Neuronal stem cell (in vitro differentiated cells): ENCODE measurements at regions not wholly inside any gene's neighbourhood (a gene's known extent, or its start where the extent isn't known, plus 50 kb on each side); places are given as distances from the start of the nearest gene placed in this dataset.

Source experiments
- DNase-seq: peaks from one replicate; pipeline ENCODE4 v3.0.0-alpha.2; 2013; ENCODE audit warnings: low spot score
- H2AFZ ChIP-seq: one replicate; pipeline ENCODE4 v1.6.1; 2013; ENCODE audit warnings: mild to moderate bottlenecking, low read length, inconsistent platforms
- H2AK5ac ChIP-seq: 2 replicates; pipeline ENCODE4 v1.6.1; 2013; ENCODE audit warnings: low read depth, mild to moderate bottlenecking, inconsistent platforms, low read length, moderate library complexity, mixed read lengths
- H2BK120ac ChIP-seq: 2 replicates; pipeline ENCODE4 v1.6.1; 2013; ENCODE audit warnings: low read depth, mild to moderate bottlenecking, inconsistent platforms, low read length, moderate library complexity, mixed read lengths
- H2BK12ac ChIP-seq: one replicate; pipeline ENCODE4 v1.6.1; 2013; ENCODE audit warnings: low read length, inconsistent platforms
- H2BK15ac ChIP-seq: 2 replicates; pipeline ENCODE4 v1.6.1; 2013; ENCODE audit warnings: mild to moderate bottlenecking, low read length, inconsistent platforms, mixed read lengths
- H2BK5ac ChIP-seq: one replicate; pipeline ENCODE4 v1.6.1; 2013; ENCODE audit warnings: inconsistent platforms, mild to moderate bottlenecking, low read length, moderate library complexity
- H3K14ac ChIP-seq: one replicate; pipeline ENCODE4 v1.6.1; 2013; ENCODE audit warnings: low read length, inconsistent platforms
- H3K18ac ChIP-seq: 2 replicates; pipeline ENCODE4 v1.6.1; 2013; ENCODE audit warnings: low read length, inconsistent platforms
- H3K23ac ChIP-seq: 2 replicates; pipeline ENCODE4 v1.6.1; 2013; ENCODE audit warnings: low read depth, mild to moderate bottlenecking, mixed read lengths, low read length, inconsistent platforms; ENCODE audit not compliant: poor library complexity
- H3K27ac ChIP-seq: replicated peaks from 3 replicates; pipeline ENCODE4 v1.5.1; 2013; ENCODE audit warnings: low read length, inconsistent platforms
- H3K27me3 ChIP-seq, 3 experiments: 2 replicates each; pipeline ENCODE4 v1.6.1; 2013; ENCODE audit warnings: low read length in 3 of 3, mild to moderate bottlenecking in 2 of 3, inconsistent platforms in 1 of 3, low read depth in 1 of 3, mixed read lengths in 1 of 3, moderate library complexity in 1 of 3; ENCODE audit not compliant: control insufficient read depth in 3 of 3, insufficient read depth in 3 of 3
- H3K36me3 ChIP-seq, 2 donors: replicated peaks in 1 of 2; 2 replicates each; pipeline ENCODE4 v1.6.1; 2013; ENCODE audit warnings: low read length in 2 of 2; ENCODE audit not compliant: control insufficient read depth in 2 of 2, insufficient read depth in 2 of 2
- H3K4ac ChIP-seq: 2 replicates; pipeline ENCODE4 v1.6.1; 2013; ENCODE audit warnings: inconsistent platforms, mild to moderate bottlenecking, low read length, moderate library complexity
- H3K4me1 ChIP-seq, 2 donors: 1 replicate in 1 of 2; 2 replicates in 1 of 2; pipeline ENCODE4 v1.6.1; 2013; ENCODE audit warnings: low read length in 2 of 2, low read depth in 1 of 2; ENCODE audit not compliant: control insufficient read depth in 2 of 2, insufficient read depth in 1 of 2
- H3K4me2 ChIP-seq: one replicate; pipeline ENCODE4 v1.6.1; 2013; ENCODE audit warnings: mild to moderate bottlenecking, low read length, inconsistent platforms; ENCODE audit not compliant: insufficient read depth, poor library complexity, severe bottlenecking
- H3K4me3 ChIP-seq, 2 donors: 2 replicates each; pipeline ENCODE4 v1.5.1; 2013; ENCODE audit warnings: low read length in 2 of 2, mild to moderate bottlenecking in 2 of 2, inconsistent platforms in 1 of 2, moderate library complexity in 1 of 2
- H3K79me1 ChIP-seq: one replicate; pipeline ENCODE4 v1.6.1; 2013; ENCODE audit warnings: low read depth, mild to moderate bottlenecking, inconsistent platforms, low read length, moderate library complexity
- H3K9ac ChIP-seq: one replicate; pipeline ENCODE4 v1.6.1; 2013; ENCODE audit warnings: mild to moderate bottlenecking, low read depth, low read length, inconsistent platforms; ENCODE audit not compliant: poor library complexity
- H3K9me3 ChIP-seq, 2 donors: replicated peaks in 1 of 2; 2 replicates each; pipeline versions ENCODE3 to v1.6.1; 2013; ENCODE audit warnings: low read length in 2 of 2, mild to moderate bottlenecking in 2 of 2, inconsistent platforms in 1 of 2, low read depth in 1 of 2, mixed read lengths in 1 of 2, moderate library complexity in 1 of 2; ENCODE audit not compliant: control insufficient read depth in 2 of 2, insufficient read depth in 1 of 2
- H4K8ac ChIP-seq: one replicate; pipeline ENCODE4 v1.6.1; 2013; ENCODE audit warnings: low read depth, mild to moderate bottlenecking, inconsistent platforms, low read length, moderate library complexity
- H4K91ac ChIP-seq: one replicate; pipeline ENCODE4 v1.6.1; 2013; ENCODE audit warnings: low read length, low read depth, mild to moderate bottlenecking, inconsistent platforms; ENCODE audit not compliant: poor library complexity
- WGBS, 2 donors: extraction: QIAGEN DNeasy Blood & Tissue Kit; methylation state at CpG; one replicate each; pipeline ENCODE4 v1.1.7; 2013; ENCODE audit warnings: missing lambda C conversion rate in 2 of 2, mixed read lengths in 1 of 2; ENCODE audit not compliant: insufficient read length in 2 of 2, insufficient replicate concordance in 1 of 2; ENCODE audit errors: extremely low coverage in 2 of 2; 5-methylcytosine and 5-hydroxymethylcytosine counted together

- Histone ChIP-seq H3K4me1 (no peaks in the 10 kb centered on the region), H3K23ac (no peak overlapping the region), H3K9me3 (no peaks in the 10 kb centered on the region), H3K36me3 (no peaks in the 10 kb centered on the region), H3K18ac (peak overlapping the region; percentile 76), H3K27ac (no peak overlapping the region), H2BK5ac (no peak overlapping the region), H3K9ac (no peak overlapping the region), H3K4ac (no peak overlapping the region), H4K8ac (no peak overlapping the region), H2AK5ac (no peak overlapping the region), H3K4me2 (no peak overlapping the region), H3K27me3 (no peaks in the 10 kb centered on the region), H2BK120ac (no peak overlapping the region), H3K4me3 (no peak overlapping the region), H2BK12ac (no peak overlapping the region), H3K14ac (no peak overlapping the region), H2BK15ac (no peak overlapping the region), H2AFZ (no peak overlapping the region), H3K79me1 (no peaks in the 10 kb centered on the region), H4K91ac (no peak overlapping the region)
- WGBS, 2 donors = no CpG with 5 or more reads among the region's 20 CpGs
- DNase-seq = no peak
Observed at GRCh38 chr5:110956280-110956912, 115.1 kb upstream of the TSLP start.

GRCh38 chr5:110956913-110957813 is 114.3 kb upstream of the TSLP start:
- Histone ChIP-seq H3K4me3 (no peak overlapping the region), H3K4ac (no peak overlapping the region), H2BK120ac (no peak overlapping the region), H4K8ac (no peak overlapping the region), H3K4me2 (no peak overlapping the region), H3K79me1 (no peaks in the 10 kb centered on the region), H3K23ac (no peak overlapping the region), H3K9ac (no peak overlapping the region), H3K9me3 (no peaks in the 10 kb centered on the region), H3K14ac (no peak overlapping the region), H4K91ac (no peak overlapping the region), H3K27me3 (no peaks in the 10 kb centered on the region), H3K27ac (no peak overlapping the region), H2AK5ac (no peak overlapping the region), H2BK15ac (no peak overlapping the region), H3K4me1 (no peaks in the 10 kb centered on the region), H3K18ac (no peak overlapping the region), H2BK12ac (no peak overlapping the region), H3K36me3 (no peaks in the 10 kb centered on the region), H2BK5ac (no peak overlapping the region), H2AFZ (no peak overlapping the region)
- no peak for DNase-seq
- no CpG with 5 or more reads among the region's 12 CpGs for WGBS, 2 donors

GRCh38 chr5:110957934-110958333 is 113.6 kb upstream of the TSLP start:
- no peak overlapping the region for H2BK12ac ChIP-seq
- no peak overlapping the region for H3K18ac ChIP-seq
- H4K8ac ChIP-seq = no peak overlapping the region
- no peaks in the 10 kb centered on the region for H3K4me1 ChIP-seq
- no peak for DNase-seq
- H4K91ac ChIP-seq = no peak overlapping the region
- H3K79me1 ChIP-seq = no peaks in the 10 kb centered on the region
- H3K4ac ChIP-seq = no peak overlapping the region
- no peak overlapping the region for H2BK120ac ChIP-seq
- H3K4me3 ChIP-seq = no peak overlapping the region
- H2AK5ac ChIP-seq = no peak overlapping the region
- no peak overlapping the region for H2AFZ ChIP-seq
- no peak overlapping the region for H3K14ac ChIP-seq
- no peak overlapping the region for H2BK15ac ChIP-seq
- H3K27ac ChIP-seq = no peak overlapping the region
- no CpG with 5 or more reads among the region's 2 CpGs for WGBS, 2 donors
- H3K9ac ChIP-seq = no peak overlapping the region
- H2BK5ac ChIP-seq = no peak overlapping the region
- H3K27me3 ChIP-seq = no peaks in the 10 kb centered on the region
- no peak overlapping the region for H3K4me2 ChIP-seq
- H3K9me3 ChIP-seq = no peaks in the 10 kb centered on the region
- no peak overlapping the region for H3K23ac ChIP-seq
- H3K36me3 ChIP-seq = no peaks in the 10 kb centered on the region

- no peak overlapping the region for H2AK5ac ChIP-seq
- WGBS, 2 donors = no CpG with 5 or more reads among the region's 3 CpGs
Observed at GRCh38 chr5:110963495-110963894, 108.0 kb upstream of the TSLP start.

More at GRCh38 chr5:110963495-110963894, 108.0 kb upstream of the TSLP start:
- Histone ChIP-seq H2BK12ac (no peak overlapping the region), H3K4me2 (no peak overlapping the region), H3K4me3 (no peak overlapping the region), H3K27ac (no peak overlapping the region), H3K9me3 (no peaks in the 10 kb centered on the region), H3K4ac (no peak overlapping the region), H3K4me1 (no peaks in the 10 kb centered on the region), H4K91ac (no peak overlapping the region), H3K9ac (no peak overlapping the region), H3K27me3 (no peaks in the 10 kb centered on the region), H3K36me3 (no peaks in the 10 kb centered on the region), H2BK15ac (no peak overlapping the region), H3K18ac (no peak overlapping the region), H4K8ac (no peak overlapping the region), H3K14ac (no peak overlapping the region), H3K23ac (no peak overlapping the region), H2BK5ac (no peak overlapping the region), H2AFZ (no peak overlapping the region), H3K79me1 (no peaks in the 10 kb centered on the region), H2BK120ac (no peak overlapping the region)
- DNase-seq = no peak
